ENCODE measurements at regions not wholly inside any gene's neighbourhood (a gene's known extent, or its start where the extent isn't known, plus 50 kb on each side); places are given as distances from the start of the nearest gene placed in this dataset.

DNA sequence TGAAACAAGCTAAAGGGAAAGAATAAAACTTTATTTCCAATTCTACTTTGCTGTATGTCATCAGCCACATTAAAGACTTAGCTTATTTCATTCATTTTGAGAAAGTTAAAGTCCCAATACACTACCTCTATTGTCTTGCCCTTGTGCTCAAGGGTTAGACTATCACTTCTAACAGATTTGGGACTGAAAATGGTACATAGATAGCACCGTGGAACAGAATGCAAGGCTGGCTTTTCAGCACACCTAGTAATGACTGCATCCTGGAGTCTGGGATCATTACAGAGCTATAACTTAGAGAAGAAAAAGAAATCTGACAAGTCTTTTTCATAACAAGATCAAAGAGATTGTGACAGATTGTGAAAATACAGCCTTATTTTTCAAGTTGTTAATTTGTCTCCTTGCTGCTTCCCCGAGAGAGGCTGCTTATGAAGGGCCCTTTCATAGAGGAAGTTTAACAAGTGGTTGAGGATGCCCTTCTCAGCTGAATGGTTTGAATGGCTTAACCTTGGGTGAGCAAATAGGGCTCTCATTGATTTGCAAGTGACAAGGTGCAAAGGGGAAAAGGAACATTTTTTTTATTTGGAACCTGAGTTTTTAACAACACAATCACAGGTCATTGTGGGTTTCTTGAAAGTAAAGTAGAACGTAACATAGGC is 371.8 kb downstream of the EPHA4 start:
- TF ChIP-seq GTF2F1 (IDR thresholded peaks at IDR 0.05; ENCODE audit: low read depth, low read length), result no peak
- TF ChIP-seq WHSC1 (IDR thresholded peaks at IDR 0.05; ENCODE audit: low read length), result no peak
- TF ChIP-seq THRAP3 (IDR thresholded peaks at IDR 0.05; ENCODE audit: borderline replicate concordance), result no peak
- TF ChIP-seq POLR2AphosphoS5 (IDR thresholded peaks at IDR 0.05; ENCODE audit: control insufficient read depth, insufficient read depth, low read depth, low read length), result no peak

All from K562 (cell line).